ENCODE measurements at regions not wholly inside any gene's neighbourhood (a gene's known extent, or its start where the extent isn't known, plus 50 kb on each side); places are given as distances from the start of the nearest gene placed in this dataset.

DNA sequence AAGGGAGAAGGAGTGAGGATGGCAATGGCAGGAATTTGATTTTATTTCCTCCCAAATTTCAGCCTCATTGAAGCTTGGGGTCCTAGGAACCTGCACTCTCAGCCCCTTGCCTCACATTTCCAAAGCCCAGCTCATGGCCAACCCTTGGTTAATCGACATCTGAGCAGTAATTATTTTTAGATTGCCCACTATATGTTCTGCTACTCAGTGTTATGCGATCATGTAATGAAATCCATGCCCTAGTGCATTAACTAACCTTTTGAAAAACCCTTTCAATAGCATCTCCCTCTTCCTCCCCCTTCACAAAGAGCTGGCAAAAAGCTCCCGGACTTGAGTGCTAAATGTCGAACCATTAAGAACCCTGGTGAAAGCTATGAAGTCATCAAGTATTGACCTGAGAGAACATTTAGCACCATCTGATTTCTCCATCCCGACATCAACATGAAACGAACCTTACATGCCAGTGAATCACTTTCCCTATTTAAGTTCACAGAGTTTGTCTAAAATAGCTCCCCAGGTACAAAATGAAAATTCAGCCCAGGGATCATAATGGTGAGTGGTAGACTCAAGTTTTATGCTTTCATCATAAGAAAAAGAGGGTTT lies 59.2 kb upstream of the RPS6KA3 start:
- WGBS (ENCODE audit: insufficient coverage, low coverage, missing lambda C conversion rate), result 0% methylated on average over 6 of the region's 6 CpGs
- no peak overlapping the region for H2AFZ ChIP-seq (ENCODE audit: low read depth, low read length)
- in situ Hi-C loops (cut with MboI) (no loop called here), intact Hi-C loops (cut with micrococcal nuclease) (no loop called here)
- CTCF ChIA-PET (ENCODE audit: low intra/inter-chr PET ratio), result no interaction called here
- H4K20me1 ChIP-seq (replicated peaks; ENCODE audit: control insufficient read depth, insufficient read depth, low read length), result no peaks in the 10 kb centered on the region
- ATAC-seq, result no peak
- TF ChIP-seq TEAD2 (tag; IDR thresholded peaks at IDR 0.05), result no peak
- TF ChIP-seq SP2 (IDR thresholded peaks at IDR 0.05; ENCODE audit: extremely low read depth, low read depth, low read length, poor library complexity, severe bottlenecking), result no peak
- no peak for TF ChIP-seq RFX7 (CRISPR knock-in tag; IDR thresholded peaks at IDR 0.05)
- TF ChIP-seq CSDE1 (IDR thresholded peaks at IDR 0.05), result no peak
- TF ChIP-seq ZNF584 (CRISPR knock-in tag; IDR thresholded peaks at IDR 0.05; ENCODE audit: low read depth), result no peak
- TF ChIP-seq TFAM (CRISPR knock-in tag; conservative IDR thresholded peaks at IDR 0.05), result no peak
- no peak for TF ChIP-seq POU5F1 (IDR thresholded peaks at IDR 0.05; ENCODE audit: borderline replicate concordance, low read depth, low read length, partially characterized antibody)
- TF ChIP-seq RBBP5 (IDR thresholded peaks at IDR 0.05; ENCODE audit: borderline replicate concordance, insufficient read depth, low read length, poor library complexity, severe bottlenecking), result no peak
- TF ChIP-seq ZNF444 (CRISPR knock-in tag; IDR thresholded peaks at IDR 0.05), result no peak
- POLR2A ChIA-PET, result no interaction called here
- no peak overlapping the region for H3K9ac ChIP-seq (ENCODE audit: insufficient read depth in 1 of 2, low read depth in 2 of 2, low read length in 2 of 2)
- H3K27me3 ChIP-seq (ENCODE audit: control insufficient read depth in 2 of 2, insufficient read depth in 2 of 2, low read length in 2 of 2), result peaks cover 0 to 9% of the 10 kb centered on the region in 2 experiments; a peak in 3 of 5 replicates
- no peak overlapping the region for H3K4me3 ChIP-seq
- DNase-seq (ENCODE audit: extremely low read depth in 1 of 4, low spot score in 3 of 4), result no peak
- no peaks in the 10 kb centered on the region for H3K79me2 ChIP-seq (ENCODE audit: control insufficient read depth, insufficient read depth, low read length)
- no peaks in the 10 kb centered on the region for H3K9me3 ChIP-seq (replicated peaks; ENCODE audit: control insufficient read depth, insufficient read depth, low read depth, low read length)
- no peaks in the 10 kb centered on the region for H3K4me1 ChIP-seq (replicated peaks in 1 of 2; ENCODE audit: control insufficient read depth in 2 of 2, insufficient read depth in 2 of 2, low read length in 2 of 2)
- BruUV-seq (replicated peaks), result no TSS peak
- no peak for FAIRE-seq
- no peaks in the 10 kb centered on the region for H3K9me1 ChIP-seq (ENCODE audit: control insufficient read depth, insufficient read depth, low read length)
- H3K4me2 ChIP-seq (ENCODE audit: insufficient read depth, low read length), result no peak overlapping the region
- no peaks in the 10 kb centered on the region for H3K36me3 ChIP-seq (ENCODE audit: control insufficient read depth, insufficient read depth, low read length)
- H3K27ac ChIP-seq (ENCODE audit: extremely low read depth, low read depth, low read length), result no peak overlapping the region

Measured in K562 (cell line).